NB4 (cell line): ENCODE measurements at regions not wholly inside any gene's neighbourhood (a gene's known extent, or its start where the extent isn't known, plus 50 kb on each side); places are given as distances from the start of the nearest gene placed in this dataset.

Experiments used
- DNase-seq: peaks from one replicate; pipeline ENCODE4 v3.0.0; 2010; ENCODE audit warnings: low read depth
- H3K4me3 ChIP-seq: one replicate; pipeline ENCODE4 v1.5.1; 2011; ENCODE audit warnings: mild to moderate bottlenecking, low read depth, low read length, moderate library complexity
- CTCF ChIP-seq: IDR thresholded peaks from one replicate; pipeline ENCODE4 v1.5.1; 2012; ENCODE audit warnings: low read depth, low read length
- MAX ChIP-seq: IDR thresholded peaks from 2 replicates; pipeline ENCODE4 v1.6.1; 2011; ENCODE audit warnings: low read depth, low read length
- MYC ChIP-seq: IDR thresholded peaks from 2 replicates; pipeline ENCODE4 v1.6.1; 2011; ENCODE audit warnings: low read depth, low read length
- POLR2A ChIP-seq: IDR thresholded peaks from 2 replicates; pipeline ENCODE4 v1.6.1; 2011; ENCODE audit warnings: mild to moderate bottlenecking; ENCODE audit not compliant: insufficient read length; ENCODE audit errors: extremely low read depth

DNA sequence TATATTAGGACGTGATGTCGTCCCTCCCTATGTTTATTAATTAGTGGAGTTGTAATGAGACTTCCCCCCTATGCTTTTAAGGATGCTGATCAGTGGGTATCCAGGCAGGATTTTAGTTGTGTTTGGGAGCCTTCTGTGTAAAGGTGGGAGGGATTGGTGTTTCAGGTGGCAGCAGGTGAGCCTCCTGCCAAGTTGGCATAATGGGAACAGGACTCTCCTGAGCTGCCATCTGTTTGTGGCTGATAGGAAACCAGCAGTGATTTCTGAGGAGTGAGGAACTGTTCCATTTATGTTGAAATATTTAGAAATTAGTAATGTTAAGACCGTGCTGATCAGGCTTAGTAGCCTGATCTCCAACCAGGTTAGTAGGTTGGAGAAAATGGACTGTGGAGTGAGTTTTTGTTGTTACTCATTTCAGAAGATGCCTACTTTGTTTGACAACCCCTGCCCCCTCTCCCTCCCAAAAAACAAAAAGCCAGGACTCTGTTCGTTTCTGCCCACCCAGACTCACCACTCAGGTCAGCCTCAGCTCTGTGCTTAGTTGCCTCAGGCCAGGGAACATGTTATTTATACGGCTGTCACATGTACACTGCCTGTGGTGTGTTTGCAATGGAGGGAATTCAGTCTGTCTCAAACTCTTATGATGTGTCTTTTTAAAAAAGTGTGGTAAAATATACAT, 55.4 kb upstream of the TULP4 start:
- no peak for DNase-seq

DNA sequence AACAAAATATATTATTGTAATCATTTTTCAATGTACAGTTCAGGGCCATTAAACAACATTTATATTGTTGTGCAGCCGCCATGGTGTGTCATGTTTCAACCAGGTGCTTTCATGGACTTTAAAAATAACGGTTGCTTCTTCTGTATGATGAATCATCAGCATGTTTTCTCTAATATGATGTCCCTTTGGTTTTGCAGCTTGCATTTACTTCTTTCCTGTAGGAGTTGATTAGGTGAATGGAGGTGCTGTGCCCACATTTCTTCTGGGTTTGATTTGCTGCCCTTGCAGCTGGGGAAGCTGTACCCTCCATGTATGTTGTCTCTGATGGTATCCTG, 54.9 kb upstream of the TULP4 start:
- H3K4me3 ChIP-seq, result no peak overlapping the region
- DNase-seq, result no peak
- no peak for TF ChIP-seq MYC
- no peak for TF ChIP-seq MAX
- TF ChIP-seq CTCF, result no peak
- no peak for TF ChIP-seq POLR2A

More for the DNA sequence above, 55.4 kb upstream of the TULP4 start:
- TF ChIP-seq MAX (no peak), POLR2A (no peak), MYC (no peak), CTCF (no peak)
- no peak overlapping the region for H3K4me3 ChIP-seq

DNA sequence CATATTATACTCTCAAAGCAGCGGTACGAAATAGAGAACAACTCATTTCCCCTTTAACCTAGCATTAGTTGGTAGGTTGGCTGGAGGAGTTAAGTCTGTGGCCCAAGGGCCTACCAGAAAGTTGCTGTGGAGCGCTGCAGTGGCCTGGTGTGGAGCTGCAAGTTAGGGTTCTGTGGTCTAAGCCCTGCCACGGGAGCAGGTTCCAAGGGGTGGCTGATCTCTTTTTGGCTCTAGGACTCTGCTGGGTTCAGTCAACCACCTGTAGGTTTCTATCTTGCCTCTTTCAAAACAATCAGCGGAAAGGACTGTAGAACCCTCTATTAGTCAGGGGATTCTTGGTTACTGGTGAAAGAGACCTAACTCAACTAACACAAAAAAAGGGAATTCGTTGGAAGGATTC, 54.5 kb upstream of the TULP4 start:
- TF ChIP-seq MAX, result no peak
- no peak for TF ChIP-seq POLR2A
- TF ChIP-seq CTCF, result no peak
- no peak for TF ChIP-seq MYC
- no peak overlapping the region for H3K4me3 ChIP-seq

DNA sequence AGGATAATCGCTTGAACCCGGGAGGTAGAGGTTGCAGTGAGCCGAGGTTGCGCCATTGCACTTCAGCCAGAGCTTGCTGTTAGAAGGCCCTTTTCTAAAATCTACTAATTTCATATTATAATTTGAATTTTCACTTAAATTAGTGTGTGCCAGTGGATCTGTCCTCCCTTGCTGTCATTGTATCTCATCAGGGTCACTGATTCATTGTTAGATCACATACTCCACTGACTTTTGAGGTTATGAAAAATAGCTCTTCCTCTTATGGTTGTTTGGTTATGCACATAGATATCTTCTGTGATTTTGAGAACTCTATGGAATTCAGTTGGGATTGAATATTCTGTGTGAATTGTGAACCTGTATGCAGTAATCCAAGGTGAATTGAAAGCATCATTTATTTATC, 53.1 kb upstream of the TULP4 start:
- TF ChIP-seq POLR2A (no peak), MYC (no peak), MAX (no peak), CTCF (no peak)
- no peak overlapping the region for H3K4me3 ChIP-seq
- DNase-seq, result no peak

More for the DNA sequence above, 54.5 kb upstream of the TULP4 start:
- DNase-seq, result peak; percentile 24

GRCh38 chr6:158259845-158260244, 52.4 kb upstream of the TULP4 start:
- no peak overlapping the region for H3K4me3 ChIP-seq
- no peak for DNase-seq
- no peak for TF ChIP-seq POLR2A
- no peak for TF ChIP-seq MYC
- TF ChIP-seq CTCF, result no peak
- no peak for TF ChIP-seq MAX

DNA sequence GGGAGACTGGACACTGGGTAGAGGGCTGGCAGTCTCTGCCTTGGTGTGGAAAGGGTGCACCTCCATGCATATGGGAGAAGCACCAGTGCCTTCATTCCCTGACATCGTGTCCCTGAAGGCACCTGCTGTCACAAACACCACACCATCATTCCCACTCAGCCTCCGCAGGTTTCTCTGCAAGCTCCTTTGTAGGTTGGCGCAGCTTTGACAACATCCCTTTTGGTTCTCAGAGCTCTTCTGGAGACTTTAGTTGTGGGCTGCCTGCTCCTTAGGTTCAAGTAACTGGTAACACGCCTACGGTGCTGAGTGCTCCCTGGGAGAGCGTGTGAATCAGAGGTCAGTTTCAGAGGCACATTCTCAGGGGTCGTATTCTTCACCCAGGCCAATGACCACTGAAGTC, 50.2 kb upstream of the TULP4 start:
- TF ChIP-seq POLR2A, result no peak
- no peak for TF ChIP-seq MAX
- TF ChIP-seq MYC, result no peak
- H3K4me3 ChIP-seq, result no peak overlapping the region
- DNase-seq, result no peak
